HG03064 (cell line): ENCODE measurements at regions not wholly inside any gene's neighbourhood (a gene's known extent, or its start where the extent isn't known, plus 50 kb on each side); places are given as distances from the start of the nearest gene placed in this dataset.
"Not testable (repeated sequence)": the region's sequence is repeated elsewhere in the genome, so short reads cannot be mapped to it uniquely, and the experiment has no call there.

Source experiments
- ATAC-seq: cut with Tn5 transposase; IDR thresholded peaks from one replicate; pipeline ENCODE4 v1.9.1; 2021; ENCODE audit warnings: low read depth; ENCODE audit not compliant: unreplicated experiment

GRCh38 chr12:97784904-97785303 is 322.3 kb downstream of the RMST start:
- ATAC-seq, result no peak

- no peak for ATAC-seq
Observed at GRCh38 chr12:97790281-97790680, 327.7 kb downstream of the RMST start.

GRCh38 chr12:97797473-97797872 is 334.9 kb downstream of the RMST start:
- no peak for ATAC-seq

GRCh38 chr12:97800561-97800960 is 338.0 kb downstream of the RMST start:
- ATAC-seq, result no peak

- no peak for ATAC-seq
Observed at GRCh38 chr12:97801471-97802059, 339.0 kb downstream of the RMST start.

GRCh38 chr12:97805146-97805545 is 342.5 kb downstream of the RMST start:
- no peak for ATAC-seq

GRCh38 chr12:97813301-97813700 is 350.7 kb downstream of the RMST start:
- no peak for ATAC-seq

GRCh38 chr12:97821806-97822205 is 359.2 kb downstream of the RMST start:
- no peak for ATAC-seq

- no peak for ATAC-seq
Observed at GRCh38 chr12:97835541-97835940, 372.9 kb downstream of the RMST start.

- ATAC-seq, result no peak
Observed at GRCh38 chr12:97837401-97837800, 374.8 kb downstream of the RMST start.

GRCh38 chr12:97848051-97848450 is 385.4 kb downstream of the RMST start:
- no peak for ATAC-seq

- ATAC-seq, result no peak
Observed at GRCh38 chr12:97854477-97854876, 391.9 kb downstream of the RMST start.

GRCh38 chr12:97862072-97862471 is 399.5 kb downstream of the RMST start:
- ATAC-seq, result no peak

- no peak for ATAC-seq
Observed at GRCh38 chr12:97875064-97875463, 412.5 kb downstream of the RMST start.

- ATAC-seq, result no peak
Observed at GRCh38 chr12:97876780-97877179, 414.2 kb downstream of the RMST start.

GRCh38 chr12:97877404-97877803 is 414.8 kb downstream of the RMST start:
- ATAC-seq, result no peak

GRCh38 chr12:97886511-97887176 is 424.0 kb downstream of the RMST start:
- ATAC-seq, result no peak

- not testable (repeated sequence) for ATAC-seq
Observed at GRCh38 chr12:97897881-97898280, 435.3 kb downstream of the RMST start.

- ATAC-seq, result no peak
Observed at GRCh38 chr12:97899529-97899928, 436.9 kb downstream of the RMST start.

GRCh38 chr12:97899956-97900355 is 437.4 kb downstream of the RMST start:
- no peak for ATAC-seq

- ATAC-seq, result no peak
Observed at GRCh38 chr12:97903356-97903755, 440.8 kb downstream of the RMST start.

- no peak for ATAC-seq
Observed at GRCh38 chr12:97907504-97907903, 444.9 kb downstream of the RMST start.

GRCh38 chr12:97910559-97910958 is 448.0 kb downstream of the RMST start:
- ATAC-seq, result no peak
